HG03064 (cell line): ENCODE measurements at regions not wholly inside any gene's neighbourhood (a gene's known extent, or its start where the extent isn't known, plus 50 kb on each side); places are given as distances from the start of the nearest gene placed in this dataset.

Source experiments
- ATAC-seq: cut with Tn5 transposase; IDR thresholded peaks from one replicate; pipeline ENCODE4 v1.9.1; 2021; ENCODE audit warnings: low read depth; ENCODE audit not compliant: unreplicated experiment

DNA sequence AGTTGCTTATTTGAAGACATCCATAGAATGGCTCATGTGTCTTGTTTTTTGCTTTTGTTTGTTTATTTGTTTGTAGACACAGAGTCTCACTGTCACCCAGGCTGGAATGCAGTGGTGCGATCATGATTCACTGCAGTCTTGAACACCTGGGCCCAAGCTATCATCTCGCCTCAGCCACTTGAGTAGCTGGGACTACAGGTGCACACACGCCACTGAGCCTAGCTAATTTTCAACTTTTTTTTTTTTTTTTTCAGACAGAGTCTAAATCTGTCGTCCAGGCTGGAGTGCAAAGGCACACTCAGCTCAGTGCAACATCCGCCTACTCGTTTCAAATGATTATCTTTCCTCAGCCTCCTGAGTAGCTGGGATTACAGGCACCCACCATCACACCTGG lies 83.3 kb upstream of the KLF6 start:
- no peak for ATAC-seq

DNA sequence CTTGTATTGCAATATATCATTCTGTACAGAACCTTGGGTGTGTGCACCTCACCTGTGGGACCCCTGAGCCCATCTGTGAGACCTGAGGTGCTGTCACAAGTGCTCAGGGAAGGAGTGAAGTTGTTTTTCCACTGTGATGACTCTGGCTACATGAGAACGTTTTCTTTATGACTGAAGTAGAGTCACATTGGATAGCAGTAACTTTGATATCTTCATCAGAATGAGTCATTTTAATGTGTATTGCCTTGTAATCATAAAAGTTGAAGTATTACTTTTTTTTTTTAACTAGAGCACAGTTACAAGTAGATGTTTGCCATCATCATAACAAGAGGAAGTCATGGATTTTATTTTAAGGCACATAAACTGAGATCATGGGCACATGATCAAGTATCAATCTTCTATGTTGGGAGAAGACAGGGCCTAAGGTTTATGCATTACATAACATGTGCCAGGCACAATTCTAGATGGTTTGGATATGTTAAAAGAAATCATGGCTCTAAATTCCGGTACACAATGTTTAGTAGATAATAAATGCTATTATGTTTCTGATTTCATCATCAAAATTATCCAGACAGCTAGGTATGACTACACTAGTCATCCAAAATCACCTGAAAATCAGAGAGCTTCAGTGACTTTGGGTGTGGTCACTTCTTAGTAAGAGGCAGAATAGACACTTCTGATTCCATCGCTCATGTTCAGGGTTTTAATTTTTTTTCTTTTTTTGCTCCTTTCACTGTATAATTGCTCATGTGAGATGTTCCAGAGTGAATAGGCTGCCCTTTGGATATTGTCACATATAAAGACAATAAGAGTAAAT lies 82.7 kb upstream of the KLF6 start:
- ATAC-seq = no peak

DNA sequence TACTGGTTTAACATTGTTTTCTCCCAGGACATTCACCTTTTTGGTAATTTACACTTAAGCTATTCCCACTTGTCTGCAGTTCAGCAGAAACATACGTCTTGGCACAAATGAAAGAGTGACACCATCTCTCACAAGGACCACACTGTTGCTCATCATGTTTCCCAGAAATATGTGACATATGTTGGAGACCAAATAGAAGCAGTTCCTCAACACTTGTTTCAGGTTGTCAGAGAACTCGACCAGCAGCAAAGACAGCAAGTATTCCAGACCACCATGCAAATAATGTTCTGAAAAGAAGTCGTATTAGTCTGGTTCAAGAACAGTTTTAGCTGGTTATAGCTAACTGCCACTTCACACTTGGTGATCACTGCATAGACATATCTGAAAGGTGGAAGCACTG lies 81.3 kb upstream of the KLF6 start:
- no peak for ATAC-seq

DNA sequence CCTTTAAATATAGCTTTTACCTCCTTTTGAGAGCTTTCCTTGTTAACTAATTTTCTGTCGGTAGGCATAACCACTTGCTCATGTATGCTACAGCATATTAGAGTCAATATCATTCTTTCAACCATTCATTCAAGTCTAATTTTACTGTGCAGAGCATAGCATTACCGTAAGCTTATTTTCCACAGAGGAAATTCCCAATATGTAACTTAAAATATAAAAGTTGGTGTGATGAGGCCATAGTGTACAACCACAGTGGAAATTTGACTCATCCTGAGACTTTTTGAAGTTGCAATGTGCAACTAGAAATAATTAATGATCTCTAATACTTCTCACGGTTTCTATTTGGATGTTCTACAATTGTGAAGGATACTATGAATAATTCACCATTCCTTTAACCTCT lies 80.6 kb upstream of the KLF6 start:
- ATAC-seq = no peak

DNA sequence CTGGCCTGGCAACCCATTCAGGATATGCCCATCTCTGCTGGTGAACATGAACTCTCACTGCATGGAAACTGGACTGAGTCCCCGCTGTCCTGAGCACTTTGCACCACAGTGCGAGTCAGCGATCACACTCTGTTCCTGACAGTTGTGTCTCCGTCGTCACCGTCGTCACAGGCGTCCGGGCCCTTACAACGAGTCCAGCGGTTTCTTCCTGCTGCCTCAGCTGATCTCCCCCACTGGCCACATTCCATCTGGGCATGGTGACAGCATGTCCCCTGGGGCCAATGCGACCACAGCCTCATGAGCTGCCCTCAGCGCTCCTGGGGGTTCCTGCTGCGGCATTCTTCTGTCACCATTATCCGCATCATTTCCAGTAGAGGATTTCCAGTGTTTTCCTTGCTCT lies 76.8 kb upstream of the KLF6 start:
- ATAC-seq = no peak

DNA sequence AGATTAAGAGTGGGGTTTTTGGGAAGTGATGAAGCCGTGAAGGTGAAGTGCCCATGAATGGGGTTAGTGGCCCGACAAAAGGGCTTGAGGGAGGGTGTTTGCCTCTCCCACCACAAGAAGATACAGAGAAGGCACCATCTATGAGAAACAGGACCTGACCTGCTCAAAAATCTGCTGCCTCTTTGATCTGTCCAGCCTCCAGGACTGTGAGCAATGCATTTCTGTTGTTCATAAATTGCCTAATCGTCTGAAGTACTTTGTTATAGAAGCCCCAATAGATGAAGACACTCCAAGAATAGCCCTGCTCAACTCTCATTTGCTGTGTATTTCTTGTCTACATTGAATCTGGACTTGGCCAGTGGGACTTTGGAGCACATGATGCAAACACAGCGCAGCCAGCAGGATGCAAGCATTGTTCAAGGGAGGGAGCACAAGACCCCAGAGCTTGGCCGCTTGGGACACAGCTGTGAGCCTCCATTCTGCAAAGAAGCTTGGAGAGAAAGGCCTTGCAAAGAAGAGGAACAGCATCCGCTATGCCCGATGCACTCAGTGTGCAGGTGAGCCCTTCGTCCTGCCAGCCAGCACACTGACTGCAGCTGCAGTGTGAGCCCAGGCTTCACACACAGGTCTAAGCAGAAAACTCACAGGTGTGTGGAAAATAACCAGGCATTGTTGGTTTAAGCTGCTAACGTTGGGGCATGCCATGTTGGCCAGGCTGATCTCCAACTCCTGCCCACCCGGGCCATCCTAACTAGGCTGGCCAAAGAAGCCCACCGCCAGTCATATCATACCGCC lies 73.2 kb upstream of the KLF6 start:
- ATAC-seq = no peak

DNA sequence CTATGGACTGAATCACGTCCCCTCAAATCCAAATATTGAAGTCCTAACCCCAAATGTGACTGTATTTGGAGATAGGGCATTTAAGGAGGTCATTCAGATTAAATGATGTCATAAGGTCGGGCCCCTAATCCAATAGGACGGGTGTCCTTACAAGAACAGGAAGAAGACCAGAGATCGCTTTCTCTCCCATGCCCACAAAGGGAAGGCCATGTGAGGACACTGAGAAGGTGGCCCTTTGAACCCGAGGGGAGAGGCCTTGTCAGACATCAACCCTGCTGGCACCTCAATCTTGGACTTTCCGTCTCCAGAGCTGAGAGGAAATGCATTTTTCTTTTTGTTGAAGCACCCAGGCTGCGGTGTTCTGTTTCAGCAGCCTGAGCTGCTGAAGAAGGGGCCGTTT lies 72.3 kb upstream of the KLF6 start:
- no peak for ATAC-seq

DNA sequence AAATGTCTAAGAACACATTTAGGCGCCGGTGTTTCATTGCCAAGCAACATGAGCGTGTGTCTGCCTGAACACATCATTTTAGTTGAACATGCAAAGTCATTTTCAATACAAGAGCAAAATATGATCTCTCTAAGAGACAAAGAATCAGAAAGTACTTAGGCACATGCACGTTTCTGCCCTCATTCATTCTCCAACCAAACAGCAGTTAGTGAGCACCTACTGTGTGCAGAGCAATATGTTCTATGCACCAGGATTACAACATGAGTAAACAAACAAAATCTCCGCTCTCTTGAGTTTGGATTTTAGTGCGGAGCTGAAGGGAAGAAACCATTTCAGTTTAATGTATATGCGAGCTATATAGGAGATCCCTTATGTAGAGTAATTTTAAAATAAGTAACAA lies 71.6 kb upstream of the KLF6 start:
- ATAC-seq = no peak

DNA sequence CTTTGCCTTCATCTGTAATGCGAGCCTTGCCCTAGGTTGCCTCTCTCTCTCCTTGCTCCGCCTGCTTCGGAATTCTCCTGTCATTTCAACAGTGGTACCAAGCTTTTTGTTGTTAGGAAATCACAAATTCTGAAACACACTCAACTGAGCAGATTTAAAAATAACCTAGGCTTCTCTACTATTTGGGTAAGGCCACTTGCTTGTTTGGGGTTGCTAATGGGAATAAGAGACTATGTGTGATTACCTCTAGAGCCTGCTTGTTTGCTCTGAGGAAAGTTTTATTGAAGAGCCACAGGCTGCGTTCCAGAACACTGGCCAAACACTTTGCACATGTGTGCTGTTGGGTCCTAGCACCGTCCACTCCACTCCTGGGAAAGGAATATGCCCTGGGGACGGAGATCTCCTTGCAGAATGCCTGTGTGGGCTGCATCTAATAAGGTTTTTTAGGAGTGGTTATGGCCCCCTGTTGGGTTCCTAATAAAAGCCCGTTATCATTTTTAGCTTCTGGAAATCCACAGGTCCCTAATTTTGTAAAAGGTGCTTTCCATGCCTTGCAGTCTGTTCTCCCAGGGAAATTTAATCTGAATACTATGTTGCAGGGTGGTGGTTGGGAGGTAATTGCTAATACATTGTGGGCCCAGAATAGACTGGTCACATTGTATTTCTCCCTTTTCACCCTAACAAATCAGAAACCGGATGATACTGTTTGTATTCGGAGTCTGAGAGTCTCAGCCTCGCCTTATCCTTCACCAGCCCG lies 68.7 kb upstream of the KLF6 start:
- ATAC-seq = no peak

DNA sequence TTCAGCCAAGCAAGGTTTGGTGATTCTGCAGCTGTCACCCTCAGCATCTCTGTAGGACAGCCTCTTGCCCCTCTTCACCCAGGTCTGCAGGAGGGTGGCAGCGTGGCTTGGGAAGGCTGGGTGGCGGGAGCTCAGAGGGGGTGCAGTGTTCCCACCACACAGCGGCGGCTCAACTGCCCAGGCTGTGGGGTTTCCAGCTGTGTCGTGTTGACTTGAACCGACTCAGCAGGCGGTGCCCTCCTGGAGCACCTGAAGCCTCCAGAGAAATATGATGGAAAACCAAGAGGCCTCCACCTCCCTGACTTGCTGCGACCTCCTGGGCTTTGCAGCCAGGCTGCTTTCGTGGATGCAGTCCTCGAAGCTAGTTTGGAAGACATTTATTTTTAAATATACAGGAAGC lies 68.0 kb upstream of the KLF6 start:
- no peak for ATAC-seq

DNA sequence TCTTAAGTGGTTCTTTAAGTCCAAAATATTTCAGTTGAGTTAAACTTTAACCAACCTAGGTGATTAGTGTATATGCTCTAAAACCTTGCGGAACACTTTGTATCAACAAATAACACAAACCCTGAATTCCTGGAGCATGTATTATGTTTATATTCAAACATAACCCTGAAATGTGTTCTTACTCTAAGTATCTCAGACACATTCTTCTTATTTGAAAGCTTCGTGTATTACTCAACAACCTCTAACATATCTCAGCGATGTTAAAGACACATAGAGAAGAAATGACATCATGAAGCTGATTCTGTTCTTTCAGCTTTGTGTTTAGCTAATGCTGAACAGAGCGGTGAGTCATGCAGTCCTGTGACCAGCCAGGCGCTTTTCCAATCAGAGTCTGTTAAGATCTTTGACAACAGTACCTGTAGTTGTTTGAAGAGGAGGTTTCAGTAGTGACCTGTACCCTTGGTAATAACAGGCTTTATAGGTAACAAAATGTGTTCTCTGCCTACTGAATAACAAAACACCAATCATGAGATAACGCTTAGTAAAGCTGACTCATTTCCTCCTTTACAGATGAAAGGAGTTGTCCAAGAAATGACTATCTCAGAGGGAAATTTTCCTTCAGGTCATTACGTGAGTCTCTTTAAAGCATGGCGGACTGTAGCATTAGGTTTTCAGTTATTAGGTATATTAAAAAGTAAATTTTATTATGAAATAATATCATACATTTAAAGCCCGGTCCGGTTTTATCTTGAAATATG lies 67.3 kb upstream of the KLF6 start:
- peak; percentile 66 for ATAC-seq

DNA sequence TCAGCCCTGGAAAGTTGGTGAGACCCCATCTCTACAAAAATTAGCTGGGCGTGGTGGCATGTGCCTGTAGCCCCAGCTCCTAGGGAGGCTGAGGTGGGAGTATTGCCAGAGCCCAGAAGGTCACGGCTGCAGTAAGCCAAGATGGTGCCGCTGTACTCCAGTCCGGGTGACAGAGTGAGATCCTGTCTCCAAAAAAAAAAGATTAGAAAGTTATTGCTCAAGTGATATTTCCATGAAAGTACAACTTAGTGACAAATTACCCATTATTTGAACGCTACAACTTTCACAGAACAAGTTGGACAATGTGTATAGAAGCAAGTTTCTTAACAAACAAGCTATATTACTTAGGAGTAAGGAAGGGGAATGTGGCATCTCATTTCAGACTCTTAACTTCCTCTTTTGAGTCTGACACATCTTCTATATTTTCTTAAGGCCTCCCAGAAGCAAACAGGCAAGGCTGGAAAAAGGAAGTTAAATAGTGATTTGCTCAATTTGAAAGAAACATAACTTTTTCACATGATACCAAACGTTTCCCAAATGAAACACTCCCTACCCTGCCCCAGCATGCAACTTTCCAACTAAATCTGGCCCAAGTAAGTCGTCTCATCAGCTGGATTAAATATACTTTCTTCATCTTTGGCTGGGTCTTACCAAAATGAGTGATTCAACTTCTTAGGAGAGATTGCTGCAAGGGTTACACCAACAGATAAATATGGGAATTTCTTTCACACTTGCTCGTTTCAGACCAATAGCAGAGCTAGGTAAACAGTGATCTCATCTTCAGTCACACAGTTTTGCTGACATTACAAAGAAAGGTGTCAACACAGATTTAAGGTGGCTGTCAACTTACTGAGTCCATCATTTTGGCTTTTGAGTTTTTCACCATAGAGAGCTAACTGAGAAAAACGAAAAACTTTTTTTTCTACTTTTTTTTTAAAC lies 66.3 kb upstream of the KLF6 start:
- ATAC-seq = no peak

DNA sequence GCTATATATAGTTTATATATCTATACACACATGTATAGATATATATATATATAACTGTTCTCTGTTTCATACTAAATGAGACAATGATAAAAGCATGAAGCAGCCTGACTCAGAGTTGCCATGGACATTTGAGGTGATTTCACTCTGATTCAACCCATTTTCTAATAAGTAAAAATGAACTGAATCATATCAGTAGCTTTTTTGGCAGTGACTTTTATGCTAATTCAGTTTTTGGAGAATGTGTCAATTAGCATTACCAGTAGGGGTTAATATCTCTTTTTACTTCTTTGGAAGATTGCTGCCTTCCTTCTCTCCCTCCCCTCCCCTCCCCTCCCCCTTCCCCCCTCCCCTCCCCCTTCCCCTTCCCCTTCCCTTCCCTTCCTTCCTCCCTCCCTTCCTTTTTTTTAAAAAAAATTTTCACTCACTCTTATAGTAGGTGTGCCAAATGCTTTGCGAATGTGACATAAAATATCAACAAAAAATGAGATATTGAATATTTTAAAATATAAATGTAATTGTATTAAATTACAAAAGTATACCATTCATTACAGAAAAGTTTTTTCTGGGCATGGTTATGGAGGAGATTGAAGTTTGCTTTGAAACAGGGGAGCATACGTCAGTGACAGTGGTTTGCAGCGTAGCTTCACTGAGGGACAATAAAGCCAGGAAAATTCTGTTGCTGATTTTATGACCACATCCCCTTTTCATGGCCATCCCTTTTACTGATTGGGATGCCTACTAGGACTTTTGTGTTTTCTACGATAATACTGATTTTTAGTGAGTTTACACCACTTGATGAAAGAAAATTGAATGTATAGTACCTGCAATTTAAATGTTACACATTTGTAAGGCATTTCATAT lies 64.0 kb upstream of the KLF6 start:
- ATAC-seq = no peak

DNA sequence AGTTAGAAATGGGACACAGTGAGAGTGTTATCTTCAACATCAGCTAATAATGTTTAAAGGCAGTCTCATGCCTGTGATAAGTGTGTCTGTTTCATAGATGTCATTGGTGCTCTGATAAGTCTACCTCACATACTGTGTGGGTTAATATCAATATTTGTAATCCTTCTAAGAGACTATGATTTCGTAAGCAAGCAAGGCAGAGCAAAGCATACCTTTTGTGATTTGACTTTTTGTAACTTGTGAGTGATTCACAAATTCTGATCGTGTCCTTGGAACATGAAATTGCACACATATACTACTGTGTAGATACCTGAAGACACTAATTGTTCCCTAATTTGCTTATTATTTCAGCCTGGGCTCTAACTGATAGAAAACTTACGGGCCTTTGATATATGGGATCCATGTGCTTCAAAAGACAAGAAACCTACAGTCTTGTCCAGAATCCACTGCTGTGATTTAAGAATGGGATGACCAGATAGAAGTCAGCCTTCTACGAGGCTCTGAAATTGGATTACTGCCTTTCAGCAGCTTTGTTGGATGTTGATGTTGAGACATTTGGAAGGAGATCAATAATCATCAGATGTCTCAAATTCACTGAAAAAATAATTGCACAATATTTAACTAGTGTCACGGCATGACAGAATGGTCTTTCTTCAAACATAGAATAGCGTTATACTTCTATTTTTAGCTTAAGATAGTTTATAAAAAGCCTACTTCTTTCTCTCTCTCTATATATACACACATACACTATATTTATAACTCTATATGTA lies 63.2 kb upstream of the KLF6 start:
- ATAC-seq = no peak

DNA sequence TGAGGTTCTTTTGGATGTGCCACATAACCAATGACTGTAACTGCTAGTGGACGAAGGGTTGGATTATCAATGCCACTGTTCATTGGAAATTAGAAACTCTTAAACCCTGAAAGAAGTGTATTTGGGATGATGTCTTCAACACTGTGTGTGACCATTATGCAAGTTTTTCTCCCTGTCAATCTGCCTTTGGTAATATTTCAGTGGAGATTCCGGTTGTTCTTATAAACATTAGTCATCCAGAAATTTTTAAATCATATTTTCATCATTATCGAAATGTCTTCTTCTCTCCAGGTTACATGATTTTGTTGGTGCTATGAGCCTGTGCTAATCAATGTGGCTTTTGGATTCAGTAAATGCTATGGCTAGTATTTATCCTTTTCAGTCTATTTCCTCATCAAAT lies 61.7 kb upstream of the KLF6 start:
- ATAC-seq = no peak

DNA sequence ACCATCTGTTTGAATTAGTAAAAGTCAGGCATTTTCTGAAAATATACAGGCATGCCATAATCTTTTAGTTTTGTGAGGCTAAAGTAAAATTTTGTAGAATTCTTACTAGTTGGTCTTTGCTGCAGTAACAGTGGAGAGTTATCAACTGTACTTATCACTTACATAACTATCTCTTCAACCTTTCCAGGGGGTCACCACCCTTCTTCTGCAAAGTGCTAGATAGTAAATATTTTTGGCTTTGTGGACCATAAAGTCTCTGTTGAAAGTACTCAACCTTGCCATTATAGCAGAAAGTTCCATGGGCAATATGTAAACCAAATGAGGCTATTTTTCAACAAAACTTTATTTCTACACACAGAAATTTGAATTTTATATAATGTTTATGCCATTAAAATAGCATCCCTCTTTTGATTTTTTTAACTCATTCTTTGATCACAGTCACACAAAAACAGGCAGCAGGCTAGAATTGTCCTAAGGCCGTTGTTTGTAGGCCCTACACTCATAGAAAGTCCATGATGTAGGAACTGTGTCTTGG lies 59.5 kb upstream of the KLF6 start:
- ATAC-seq = no peak
